Psoas muscle (tissue), 7 donors: ENCODE measurements at regions not wholly inside any gene's neighbourhood (a gene's known extent, or its start where the extent isn't known, plus 50 kb on each side); places are given as distances from the start of the nearest gene placed in this dataset.

Experiments
- ATAC-seq, 4 donors: fragments of 200-7000 bp; cut with Tn5 transposase; one replicate each; pipeline ENCODE4 v1.9.1; 2020; ENCODE audit warnings: moderate library complexity in 3 of 4, mild to moderate bottlenecking in 2 of 4
- DNase-seq, 2 donors: peaks; one replicate each; pipeline ENCODE4 v3.0.0-alpha.2; 2020
- H3K27ac ChIP-seq: fragments of 200-600 bp; one replicate; pipeline ENCODE4 v1.8.0; 2022
- H3K27me3 ChIP-seq, 3 donors: fragments of 200-600 bp in 1 of 3; one replicate each; pipeline versions ENCODE4 v1.6.1 to v1.8.0; 2013 to 2022; ENCODE audit warnings: low read length in 2 of 3, mild to moderate bottlenecking in 2 of 3, moderate library complexity in 1 of 3; ENCODE audit not compliant: insufficient read depth in 3 of 3
- H3K36me3 ChIP-seq, 2 donors: fragments of 200-600 bp in 1 of 2; one replicate each; pipeline versions ENCODE4 v1.6.1 to v1.8.0; 2013 to 2022; ENCODE audit warnings: low read depth in 1 of 2, mild to moderate bottlenecking in 1 of 2, moderate library complexity in 1 of 2; ENCODE audit not compliant: insufficient read depth in 1 of 2
- H3K4me1 ChIP-seq: fragments of 200-600 bp; one replicate; pipeline ENCODE4 v1.8.0; 2022
- H3K4me3 ChIP-seq: fragments of 200-600 bp; one replicate; pipeline ENCODE4 v1.8.0; 2022; ENCODE audit warnings: mild to moderate bottlenecking
- H3K9me3 ChIP-seq: fragments of 200-600 bp; one replicate; pipeline ENCODE4 v1.8.0; 2022
- CTCF ChIP-seq: fragments of 200-600 bp; IDR thresholded peaks from one replicate; pipeline ENCODE4 v1.8.0; 2022; ENCODE audit warnings: antibody characterized with exemption
- WGBS, 3 donors: extraction: QIAGEN DNeasy Blood & Tissue Kit; methylation state at CpG; one replicate each; pipeline versions ENCODE4 v1.1.6 to v1.1.7; 2013; 5-methylcytosine and 5-hydroxymethylcytosine counted together
- intact Hi-C, 2 donors: fragments of 100-400 bp; cut with DNase I; formaldehyde crosslinking; loops; one replicate each; pipeline versions ENCODE4 v1.11.0 to v1.14.2; 2022
- donor health status: healthy with polysubstance abuse.
- donor health status: DM: no; HTN: no; CAD: no; lungs with moderate emphysema.
- donor health status: Bipolar disorder and iron deficiency.
- donor health status: healthy.
- donor health status: DM: yes; HTN: yes; CAD: no.
- donor health status: DM: no; HTN: no; CAD: no.
- donor health status: DM: yes; HTN: yes; CAD: no.

GRCh38 chr10:107362306-107362705, 197.8 kb upstream of the SORCS1 start:
- Histone ChIP-seq H3K27ac (no peak overlapping the region), H3K27me3 (no peaks in the 10 kb centered on the region), H3K4me1 (no peaks in the 10 kb centered on the region), H3K36me3 (no peaks in the 10 kb centered on the region), H3K9me3 (no peaks in the 10 kb centered on the region), H3K4me3 (no peak overlapping the region)
- no peak for ATAC-seq
- no peak for DNase-seq
- no peak for TF ChIP-seq CTCF
- intact Hi-C loops: no loop called here

- ATAC-seq (no peak), DNase-seq (no peak)
- no peak overlapping the region for H3K4me3 ChIP-seq
- no peaks in the 10 kb centered on the region for H3K27me3 ChIP-seq
- no peak for TF ChIP-seq CTCF
- intact Hi-C loops: no loop called here
- no peak overlapping the region for H3K27ac ChIP-seq
- H3K36me3 ChIP-seq: no peaks in the 10 kb centered on the region
- no peaks in the 10 kb centered on the region for H3K9me3 ChIP-seq
- H3K4me1 ChIP-seq: no peaks in the 10 kb centered on the region
These were observed 192.5 kb upstream of the SORCS1 start for GRCh38 chr10:107357033-107357432.

GRCh38 chr10:107356396-107356795, 191.9 kb upstream of the SORCS1 start:
- no peaks in the 10 kb centered on the region for H3K36me3 ChIP-seq
- ATAC-seq: no peak
- no peak for DNase-seq
- H3K9me3 ChIP-seq: no peaks in the 10 kb centered on the region
- no peak overlapping the region for H3K27ac ChIP-seq
- no peak for TF ChIP-seq CTCF
- H3K27me3 ChIP-seq: no peaks in the 10 kb centered on the region
- no peaks in the 10 kb centered on the region for H3K4me1 ChIP-seq
- 58 to 61% (median 58%) methylated on average over 2 of the region's 2 CpGs for WGBS, 3 donors
- H3K4me3 ChIP-seq: no peak overlapping the region
- intact Hi-C loops: no loop called here

GRCh38 chr10:107342711-107343110, 178.2 kb upstream of the SORCS1 start:
- ATAC-seq (no peak), DNase-seq (no peak)
- TF ChIP-seq CTCF: no peak
- no peaks in the 10 kb centered on the region for H3K36me3 ChIP-seq
- WGBS, 3 donors: 73 to 77% (median 74%) methylated on average over 2 of the region's 2 CpGs
- no peak overlapping the region for H3K4me3 ChIP-seq
- no peaks in the 10 kb centered on the region for H3K27me3 ChIP-seq
- no peak overlapping the region for H3K27ac ChIP-seq
- H3K9me3 ChIP-seq: no peaks in the 10 kb centered on the region
- intact Hi-C loops: no loop called here
- H3K4me1 ChIP-seq: no peaks in the 10 kb centered on the region

GRCh38 chr10:107341281-107341680, 176.8 kb upstream of the SORCS1 start:
- 88 to 97% (median 96%) methylated on average over 4 of the region's 4 CpGs for WGBS, 3 donors
- Histone ChIP-seq H3K36me3 (no peaks in the 10 kb centered on the region), H3K27ac (no peak overlapping the region), H3K4me3 (no peak overlapping the region), H3K27me3 (no peaks in the 10 kb centered on the region), H3K4me1 (no peaks in the 10 kb centered on the region), H3K9me3 (no peaks in the 10 kb centered on the region)
- intact Hi-C loops: no loop called here
- ATAC-seq: no peak
- no peak for DNase-seq
- TF ChIP-seq CTCF: no peak
